ENCODE measurements at regions not wholly inside any gene's neighbourhood (a gene's known extent, or its start where the extent isn't known, plus 50 kb on each side); places are given as distances from the start of the nearest gene placed in this dataset.

DNA sequence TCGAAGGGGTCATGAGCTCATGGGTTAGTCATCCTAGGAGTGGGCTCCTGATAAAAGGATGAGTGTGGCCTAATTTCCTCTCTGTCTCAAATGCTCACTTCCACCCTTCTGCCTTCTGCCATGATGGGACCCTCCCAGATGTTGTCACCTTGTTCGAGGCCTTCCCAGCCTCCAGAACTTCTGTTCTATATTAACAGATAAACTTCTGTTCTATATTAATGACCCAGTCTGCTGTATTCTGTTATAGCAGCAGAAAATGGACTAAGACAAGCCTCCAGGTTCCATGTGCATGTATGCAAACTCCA is 583.2 kb downstream of the GLRX3 start:
- TF ChIP-seq, protein P1, sequence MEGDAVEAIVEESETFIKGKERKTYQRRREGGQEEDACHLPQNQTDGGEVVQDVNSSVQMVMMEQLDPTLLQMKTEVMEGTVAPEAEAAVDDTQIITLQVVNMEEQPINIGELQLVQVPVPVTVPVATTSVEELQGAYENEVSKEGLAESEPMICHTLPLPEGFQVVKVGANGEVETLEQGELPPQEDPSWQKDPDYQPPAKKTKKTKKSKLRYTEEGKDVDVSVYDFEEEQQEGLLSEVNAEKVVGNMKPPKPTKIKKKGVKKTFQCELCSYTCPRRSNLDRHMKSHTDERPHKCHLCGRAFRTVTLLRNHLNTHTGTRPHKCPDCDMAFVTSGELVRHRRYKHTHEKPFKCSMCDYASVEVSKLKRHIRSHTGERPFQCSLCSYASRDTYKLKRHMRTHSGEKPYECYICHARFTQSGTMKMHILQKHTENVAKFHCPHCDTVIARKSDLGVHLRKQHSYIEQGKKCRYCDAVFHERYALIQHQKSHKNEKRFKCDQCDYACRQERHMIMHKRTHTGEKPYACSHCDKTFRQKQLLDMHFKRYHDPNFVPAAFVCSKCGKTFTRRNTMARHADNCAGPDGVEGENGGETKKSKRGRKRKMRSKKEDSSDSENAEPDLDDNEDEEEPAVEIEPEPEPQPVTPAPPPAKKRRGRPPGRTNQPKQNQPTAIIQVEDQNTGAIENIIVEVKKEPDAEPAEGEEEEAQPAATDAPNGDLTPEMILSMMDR (conservative IDR thresholded peaks at IDR 0.05; ENCODE audit: low read depth, low read length), result no peak
- no peak for TF ChIP-seq EZH2 (IDR thresholded peaks at IDR 0.05; ENCODE audit: low read length, unreplicated experiment)
